ENCODE measurements at regions not wholly inside any gene's neighbourhood (a gene's known extent, or its start where the extent isn't known, plus 50 kb on each side); places are given as distances from the start of the nearest gene placed in this dataset.
A peak's percentile ranks its signal among the peaks of the same experiment; 100 is the strongest.
"Not testable (repeated sequence)": the region's sequence is repeated elsewhere in the genome, so short reads cannot be mapped to it uniquely, and the experiment has no call there.

GRCh38 chr2:168328421-168328820 lies 81.0 kb upstream of the STK39 start:
- Mint-ChIP-seq H3K27ac (ENCODE audit: unreplicated experiment) (no peak overlapping the region), H3K36me3 (ENCODE audit: low read depth) (peaks cover 14% of the 10 kb centered on the region), H3K4me1 (ENCODE audit: low read depth) (no peaks in the 10 kb centered on the region), H3K4me3 (ENCODE audit: unreplicated experiment) (no peak overlapping the region), H3K27me3 (ENCODE audit: low read depth) (no peaks in the 10 kb centered on the region), H3K9me3 (ENCODE audit: low read depth) (peaks cover 27% of the 10 kb centered on the region)
- TF ChIP-seq CTCF (IDR thresholded peaks at IDR 0.05) = no peak
- DNase-seq (ENCODE audit: low spot score) = no peak

- Mint-ChIP-seq H3K27me3 (ENCODE audit: low read depth) (no peaks in the 10 kb centered on the region), H3K27ac (ENCODE audit: unreplicated experiment) (no peak overlapping the region), H3K36me3 (ENCODE audit: low read depth) (peaks cover 14% of the 10 kb centered on the region), H3K4me1 (ENCODE audit: low read depth) (no peaks in the 10 kb centered on the region), H3K4me3 (ENCODE audit: unreplicated experiment) (no peak overlapping the region), H3K9me3 (ENCODE audit: low read depth) (peaks cover 27% of the 10 kb centered on the region)
- no peak for DNase-seq (ENCODE audit: low spot score)
- no peak for TF ChIP-seq CTCF (IDR thresholded peaks at IDR 0.05)
These were observed 83.4 kb upstream of the STK39 start for GRCh38 chr2:168330624-168331423.

DNA sequence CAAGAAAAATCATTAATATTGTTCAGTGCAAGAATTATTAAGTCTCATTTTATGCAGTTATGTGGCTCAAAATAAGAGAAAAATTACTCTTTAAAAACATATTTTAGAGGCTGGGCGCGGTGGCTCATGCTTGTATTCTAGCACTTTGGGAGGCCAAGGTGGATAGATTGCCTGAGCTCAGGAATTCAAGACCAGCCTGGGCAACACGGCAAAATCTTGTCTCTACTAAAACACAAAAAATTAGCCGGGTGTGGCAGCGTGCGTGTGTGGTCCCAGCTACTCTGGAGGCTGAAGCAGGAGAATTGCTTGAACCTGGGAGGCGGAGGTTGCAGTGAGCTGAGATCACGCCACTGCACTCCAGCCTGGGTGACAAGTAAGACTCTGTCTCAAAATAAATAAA lies 87.9 kb upstream of the STK39 start:
- not testable (repeated sequence) for H3K4me3 Mint-ChIP-seq (ENCODE audit: unreplicated experiment); H3K27me3 Mint-ChIP-seq (ENCODE audit: low read depth); DNase-seq (ENCODE audit: low spot score); H3K27ac Mint-ChIP-seq (ENCODE audit: unreplicated experiment); H3K4me1 Mint-ChIP-seq (ENCODE audit: low read depth)
- Mint-ChIP-seq H3K36me3 (ENCODE audit: low read depth) (peaks cover 10% of the 10 kb centered on the region), H3K9me3 (ENCODE audit: low read depth) (peaks cover 20% of the 10 kb centered on the region)

DNA sequence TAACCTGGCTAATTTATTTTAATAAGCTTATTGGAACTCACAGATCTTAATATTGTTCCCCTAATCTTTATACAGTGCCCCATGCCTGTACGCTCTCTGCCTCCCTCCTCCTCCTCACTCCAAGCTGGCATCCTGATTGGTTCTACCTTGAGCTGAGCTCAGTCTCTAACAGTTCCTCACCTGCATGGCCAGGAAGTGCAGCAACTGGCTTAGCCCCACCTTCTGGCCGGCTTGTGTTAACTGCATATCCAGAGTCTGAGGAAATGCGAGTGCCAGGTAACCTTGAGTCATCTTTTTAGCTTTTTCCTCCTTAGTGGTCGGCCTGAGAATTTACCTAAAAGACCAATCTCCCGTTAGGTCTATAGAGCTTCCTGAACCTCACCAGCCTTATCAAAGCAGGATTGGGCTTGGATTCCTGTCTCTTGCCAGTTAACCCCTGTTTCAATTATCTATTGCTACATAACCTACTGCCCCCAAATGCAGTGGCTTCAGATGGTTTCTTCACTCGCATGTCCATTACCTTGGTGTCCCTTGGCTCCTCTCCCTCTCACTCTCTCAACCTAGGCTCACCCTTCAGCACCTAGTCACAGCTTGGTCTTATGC lies 89.5 kb upstream of the STK39 start:
- Mint-ChIP-seq H3K4me1 (ENCODE audit: low read depth) (no peaks in the 10 kb centered on the region), H3K36me3 (ENCODE audit: low read depth) (peaks cover 6% of the 10 kb centered on the region), H3K4me3 (ENCODE audit: unreplicated experiment) (no peak overlapping the region), H3K27me3 (ENCODE audit: low read depth) (no peaks in the 10 kb centered on the region), H3K9me3 (ENCODE audit: low read depth) (peaks cover 8% of the 10 kb centered on the region), H3K27ac (ENCODE audit: unreplicated experiment) (no peak overlapping the region)
- peak; percentile 60 for TF ChIP-seq CTCF (IDR thresholded peaks at IDR 0.05)
- DNase-seq (ENCODE audit: low spot score) = no peak

DNA sequence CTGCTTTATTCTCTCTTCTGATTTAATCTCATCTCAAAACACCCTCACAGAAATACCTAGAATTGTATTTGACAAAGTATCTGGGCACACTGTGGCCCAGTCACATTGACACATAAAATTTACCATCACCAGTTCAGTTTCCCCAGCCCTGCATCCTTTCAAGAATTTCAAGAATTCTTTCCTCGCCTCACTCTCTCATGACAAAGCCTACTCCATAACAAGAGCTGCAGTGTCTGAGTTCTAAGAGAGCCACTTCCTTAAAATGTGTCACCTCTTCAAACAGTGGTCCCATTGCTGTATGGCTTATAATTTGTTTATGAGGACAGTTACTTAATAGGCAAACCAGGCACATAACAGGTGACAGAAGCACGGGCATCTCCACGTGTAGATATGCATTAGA lies 90.9 kb upstream of the STK39 start:
- H3K4me1 Mint-ChIP-seq (ENCODE audit: low read depth) = no peaks in the 10 kb centered on the region
- no peak for DNase-seq (ENCODE audit: low spot score)

More for the DNA sequence above, 90.9 kb upstream of the STK39 start:
- Mint-ChIP-seq H3K36me3 (ENCODE audit: low read depth) (no peaks in the 10 kb centered on the region), H3K9me3 (ENCODE audit: low read depth) (no peaks in the 10 kb centered on the region), H3K27ac (ENCODE audit: unreplicated experiment) (no peak overlapping the region), H3K4me3 (ENCODE audit: unreplicated experiment) (no peak overlapping the region), H3K27me3 (ENCODE audit: low read depth) (no peaks in the 10 kb centered on the region)
- TF ChIP-seq CTCF (IDR thresholded peaks at IDR 0.05) = no peak
